WI38 (cell line): ENCODE measurements at regions not wholly inside any gene's neighbourhood (a gene's known extent, or its start where the extent isn't known, plus 50 kb on each side); places are given as distances from the start of the nearest gene placed in this dataset.
"Not testable (repeated sequence)": the region's sequence is repeated elsewhere in the genome, so short reads cannot be mapped to it uniquely, and the experiment has no call there.

Source experiments
- H3K4me3 ChIP-seq: 2 replicates; pipeline ENCODE4 v1.5.1; 2011; ENCODE audit warnings: low read depth, mild to moderate bottlenecking, control low read depth, low read length
- TF ChIP-seq, protein P1 (sequence below): IDR thresholded peaks from 2 replicates; pipeline ENCODE4 v1.5.1; 2012; ENCODE audit warnings: low read depth, mild to moderate bottlenecking, control low read depth, low read length

- TF ChIP-seq, protein P1, sequence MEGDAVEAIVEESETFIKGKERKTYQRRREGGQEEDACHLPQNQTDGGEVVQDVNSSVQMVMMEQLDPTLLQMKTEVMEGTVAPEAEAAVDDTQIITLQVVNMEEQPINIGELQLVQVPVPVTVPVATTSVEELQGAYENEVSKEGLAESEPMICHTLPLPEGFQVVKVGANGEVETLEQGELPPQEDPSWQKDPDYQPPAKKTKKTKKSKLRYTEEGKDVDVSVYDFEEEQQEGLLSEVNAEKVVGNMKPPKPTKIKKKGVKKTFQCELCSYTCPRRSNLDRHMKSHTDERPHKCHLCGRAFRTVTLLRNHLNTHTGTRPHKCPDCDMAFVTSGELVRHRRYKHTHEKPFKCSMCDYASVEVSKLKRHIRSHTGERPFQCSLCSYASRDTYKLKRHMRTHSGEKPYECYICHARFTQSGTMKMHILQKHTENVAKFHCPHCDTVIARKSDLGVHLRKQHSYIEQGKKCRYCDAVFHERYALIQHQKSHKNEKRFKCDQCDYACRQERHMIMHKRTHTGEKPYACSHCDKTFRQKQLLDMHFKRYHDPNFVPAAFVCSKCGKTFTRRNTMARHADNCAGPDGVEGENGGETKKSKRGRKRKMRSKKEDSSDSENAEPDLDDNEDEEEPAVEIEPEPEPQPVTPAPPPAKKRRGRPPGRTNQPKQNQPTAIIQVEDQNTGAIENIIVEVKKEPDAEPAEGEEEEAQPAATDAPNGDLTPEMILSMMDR: no peak
- no peak overlapping the region for H3K4me3 ChIP-seq
These were observed 409.6 kb downstream of the MAFB start for GRCh38 chr20:40279390-40279789.

- TF ChIP-seq, protein P1: no peak
- no peak overlapping the region for H3K4me3 ChIP-seq
These were observed 410.4 kb downstream of the MAFB start for GRCh38 chr20:40278673-40279072.

DNA sequence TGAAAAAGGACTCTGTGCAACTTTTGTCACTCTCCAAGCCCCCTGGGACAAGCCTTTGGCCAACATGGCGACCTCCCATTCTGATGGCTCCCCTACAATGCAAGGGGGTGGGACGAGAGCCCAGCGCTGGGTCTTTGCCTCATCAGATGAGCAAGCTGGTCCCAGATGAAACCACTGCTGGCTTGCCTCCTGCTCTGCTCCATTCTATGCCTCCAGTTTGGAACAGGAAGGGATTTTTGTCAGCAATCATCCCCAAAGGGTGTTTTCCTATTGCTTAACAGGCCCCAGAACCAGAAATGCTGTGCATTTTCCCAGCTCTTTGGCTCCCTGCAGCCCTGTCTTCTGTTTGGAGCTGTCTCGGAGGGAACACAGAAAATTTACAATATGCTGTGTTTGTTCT, 412.7 kb downstream of the MAFB start:
- no peak overlapping the region for H3K4me3 ChIP-seq

GRCh38 chr20:40275738-40276137, 413.3 kb downstream of the MAFB start:
- no peak overlapping the region for H3K4me3 ChIP-seq
- TF ChIP-seq, protein P1: no peak

More for the DNA sequence above, 412.7 kb downstream of the MAFB start:
- TF ChIP-seq, protein P1: no peak

DNA sequence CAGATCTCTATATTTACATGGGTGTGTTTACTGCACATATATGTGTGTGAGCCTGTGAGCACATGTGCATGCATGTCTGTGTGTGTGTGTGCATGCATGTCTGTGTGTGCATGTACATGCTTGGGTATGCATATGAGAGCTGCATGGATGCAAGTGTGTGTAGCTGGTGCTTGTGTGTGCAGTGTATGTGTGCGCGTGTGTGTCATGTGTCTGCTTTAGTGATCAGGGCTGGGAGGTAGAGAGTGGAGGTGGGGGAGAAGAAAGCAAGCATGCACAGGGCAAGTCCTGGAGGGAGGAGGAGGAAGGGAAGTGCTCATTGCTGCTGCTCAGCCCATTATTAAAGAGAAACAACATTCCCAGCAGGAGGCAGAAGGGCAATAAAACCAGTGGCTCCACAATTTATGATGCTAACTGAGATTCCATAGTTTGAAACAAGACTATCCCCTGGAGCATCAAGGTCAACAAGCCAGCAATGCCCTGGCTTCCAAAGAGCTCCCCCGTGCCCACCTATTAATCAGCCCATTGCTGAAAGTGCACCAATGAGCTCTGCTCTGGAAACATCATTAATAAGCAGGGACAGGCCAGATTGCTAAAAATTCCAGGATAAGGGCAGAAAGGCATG, 414.0 kb downstream of the MAFB start:
- TF ChIP-seq, protein P1: no peak
- H3K4me3 ChIP-seq: no peak overlapping the region

GRCh38 chr20:40269274-40269673, 419.8 kb downstream of the MAFB start:
- not testable (repeated sequence) for H3K4me3 ChIP-seq

DNA sequence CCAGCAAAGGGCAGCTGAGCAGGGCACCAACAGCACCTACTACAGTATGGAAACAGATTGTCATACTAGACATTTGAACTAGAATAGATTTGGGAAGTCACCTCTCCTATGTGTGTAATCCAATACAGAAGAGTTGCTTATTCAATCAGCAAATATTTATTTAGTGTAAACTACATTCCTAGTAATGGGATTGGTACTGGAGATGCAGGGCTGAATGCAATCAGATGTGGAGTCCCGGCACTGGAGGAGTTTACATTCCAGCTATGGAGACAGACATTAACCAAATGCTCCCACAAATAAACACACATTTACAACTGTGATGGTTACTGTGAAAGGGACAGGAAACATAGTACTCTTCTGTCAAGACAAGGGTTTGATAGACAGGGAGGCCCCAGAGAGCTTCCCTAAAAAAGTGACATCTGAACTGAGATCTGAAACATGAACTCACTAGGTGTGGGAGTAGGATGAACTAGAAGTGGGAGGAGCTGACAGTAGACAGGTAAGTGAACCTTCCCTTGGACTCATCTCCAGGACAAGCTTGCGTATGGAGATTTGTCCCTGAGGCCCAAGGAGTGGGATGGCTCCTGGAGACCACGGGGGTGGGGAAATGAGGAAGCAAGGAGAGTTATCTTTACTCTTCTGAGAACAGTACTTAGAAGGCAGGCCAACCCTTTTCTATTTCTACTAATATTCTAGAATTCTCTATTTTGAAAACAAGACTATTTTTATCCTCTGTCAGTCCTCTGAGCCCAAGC, 420.5 kb downstream of the MAFB start:
- H3K4me3 ChIP-seq: no peak overlapping the region
- TF ChIP-seq, protein P1: no peak
